ENCODE measurements at regions not wholly inside any gene's neighbourhood (a gene's known extent, or its start where the extent isn't known, plus 50 kb on each side); places are given as distances from the start of the nearest gene placed in this dataset.
"Not testable (repeated sequence)": the region's sequence is repeated elsewhere in the genome, so short reads cannot be mapped to it uniquely, and the experiment has no call there.

DNA sequence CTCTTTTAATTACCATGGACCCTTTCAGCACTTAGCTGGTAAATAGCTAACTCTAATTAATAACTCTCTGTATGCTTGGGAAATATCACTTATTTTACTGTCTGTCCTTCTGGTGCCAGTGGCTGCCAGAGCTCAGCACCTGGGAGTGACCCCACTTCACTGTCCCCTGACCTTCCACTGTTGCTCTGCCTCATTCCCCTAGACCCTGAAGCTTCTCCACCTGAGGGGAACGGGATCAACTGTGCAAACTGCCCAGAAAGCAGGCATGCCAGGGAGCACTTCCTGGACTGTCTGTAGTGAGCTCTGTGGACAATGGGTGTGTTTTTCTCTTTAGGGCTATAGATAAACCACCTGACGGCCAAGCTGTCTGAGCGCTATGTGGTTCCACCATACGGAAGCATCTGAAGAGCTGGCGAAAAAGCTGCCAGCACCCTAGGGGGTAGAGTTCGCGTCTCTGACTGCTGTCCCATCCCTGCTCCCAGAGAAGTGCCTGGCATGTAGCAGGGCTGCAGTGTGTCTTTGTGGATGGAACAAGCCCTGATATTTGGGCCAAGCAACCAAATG is 106.3 kb upstream of the FOXA2 start:
- DNase-seq, result no peak

- DNase-seq, result peak in 54 of 58 donors; percentile 24 to 84 (median 59)
Measured at GRCh38 chr20:22691369-22692118, 107.2 kb upstream of the FOXA2 start.

GRCh38 chr20:22692119-22692475 is 107.7 kb upstream of the FOXA2 start:
- no peak for DNase-seq

DNA sequence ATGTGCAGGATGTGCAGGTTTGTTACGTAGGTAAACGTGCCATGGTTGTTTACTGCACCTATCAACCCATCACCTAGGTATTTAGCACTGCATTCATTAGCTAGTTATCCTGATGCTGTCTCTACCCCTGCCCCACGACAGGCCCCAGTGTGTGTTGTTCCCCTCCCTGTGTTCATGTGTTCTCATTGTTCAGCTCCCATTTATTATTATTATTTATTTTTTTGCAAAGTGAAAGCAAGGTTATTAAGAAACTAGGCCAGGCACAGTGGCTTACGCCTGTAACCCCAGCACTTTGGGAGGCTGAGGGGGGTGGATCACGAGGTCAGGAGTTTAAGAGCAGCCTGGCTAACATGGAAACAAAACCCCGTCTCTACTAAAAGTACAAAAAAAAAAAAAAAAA is 108.2 kb upstream of the FOXA2 start:
- DNase-seq, result not testable (repeated sequence)

- no peak for DNase-seq
Measured at GRCh38 chr20:22696759-22697158, 112.4 kb upstream of the FOXA2 start.

- DNase-seq, result no peak
Measured at GRCh38 chr20:22698259-22698842, 114.0 kb upstream of the FOXA2 start.

- no peak for DNase-seq
Measured at GRCh38 chr20:22699396-22699795, 115.0 kb upstream of the FOXA2 start.

- peak in 11 of 58 donors; percentile 3 to 28 (median 11) for DNase-seq
Measured at GRCh38 chr20:22700367-22700766, 116.0 kb upstream of the FOXA2 start.

- no peak for DNase-seq
Measured at GRCh38 chr20:22701679-22702308, 117.4 kb upstream of the FOXA2 start.

DNA sequence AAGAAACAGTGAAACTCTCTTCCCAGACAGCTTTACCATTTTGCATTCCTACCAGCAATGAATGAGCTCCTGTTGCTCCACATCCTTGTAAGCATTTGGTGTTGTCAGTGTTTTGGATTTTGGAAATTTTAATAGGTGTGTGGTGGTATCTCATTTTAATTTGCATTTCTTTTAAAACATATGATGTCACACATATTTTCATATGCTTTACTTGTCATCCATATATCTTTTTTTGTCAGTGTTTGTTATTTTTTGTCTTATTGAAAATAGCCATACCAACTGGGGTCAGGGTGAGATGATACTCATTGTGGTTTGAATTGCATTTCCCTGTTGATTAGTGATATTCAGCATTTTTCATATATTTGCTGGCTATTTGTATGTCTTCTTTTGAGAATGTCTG is 119.5 kb upstream of the FOXA2 start:
- DNase-seq, result no peak

- DNase-seq, result no peak
Measured at GRCh38 chr20:22711971-22712755, 127.8 kb upstream of the FOXA2 start.

DNA sequence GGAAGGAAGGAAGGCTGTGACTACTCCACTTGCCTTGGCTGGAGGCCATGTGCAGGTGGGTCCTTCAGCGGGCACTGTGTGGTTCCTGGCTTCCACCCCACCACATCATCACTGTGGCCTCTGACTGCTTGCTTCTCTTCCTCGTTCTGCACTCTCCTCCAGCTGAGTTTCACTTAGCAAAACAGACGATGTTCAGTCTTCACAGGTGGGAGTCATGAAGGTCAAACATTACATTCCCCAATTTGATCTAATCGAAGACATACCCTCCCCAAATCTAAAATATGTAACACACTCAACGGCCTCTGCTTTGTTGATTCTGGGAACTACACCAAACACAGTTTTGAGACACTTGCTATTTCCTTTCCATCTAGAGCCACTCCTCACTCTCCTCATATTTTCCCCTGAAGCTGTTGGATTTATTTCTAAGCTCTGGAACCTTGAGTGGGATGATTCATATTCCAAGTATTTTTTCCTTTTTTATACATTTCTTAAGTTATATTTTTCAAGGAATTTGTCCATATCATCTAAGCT is 132.5 kb upstream of the FOXA2 start:
- DNase-seq, result no peak

GRCh38 chr20:22717466-22717865 is 133.1 kb upstream of the FOXA2 start:
- DNase-seq, result no peak

- DNase-seq, result no peak
Measured at GRCh38 chr20:22719167-22719591, 134.8 kb upstream of the FOXA2 start.

GRCh38 chr20:22720206-22720605 is 135.8 kb upstream of the FOXA2 start:
- DNase-seq, result no peak

- DNase-seq, result no peak
Measured at GRCh38 chr20:22722811-22723210, 138.4 kb upstream of the FOXA2 start.

GRCh38 chr20:22723659-22724058 is 139.3 kb upstream of the FOXA2 start:
- DNase-seq, result no peak

DNA sequence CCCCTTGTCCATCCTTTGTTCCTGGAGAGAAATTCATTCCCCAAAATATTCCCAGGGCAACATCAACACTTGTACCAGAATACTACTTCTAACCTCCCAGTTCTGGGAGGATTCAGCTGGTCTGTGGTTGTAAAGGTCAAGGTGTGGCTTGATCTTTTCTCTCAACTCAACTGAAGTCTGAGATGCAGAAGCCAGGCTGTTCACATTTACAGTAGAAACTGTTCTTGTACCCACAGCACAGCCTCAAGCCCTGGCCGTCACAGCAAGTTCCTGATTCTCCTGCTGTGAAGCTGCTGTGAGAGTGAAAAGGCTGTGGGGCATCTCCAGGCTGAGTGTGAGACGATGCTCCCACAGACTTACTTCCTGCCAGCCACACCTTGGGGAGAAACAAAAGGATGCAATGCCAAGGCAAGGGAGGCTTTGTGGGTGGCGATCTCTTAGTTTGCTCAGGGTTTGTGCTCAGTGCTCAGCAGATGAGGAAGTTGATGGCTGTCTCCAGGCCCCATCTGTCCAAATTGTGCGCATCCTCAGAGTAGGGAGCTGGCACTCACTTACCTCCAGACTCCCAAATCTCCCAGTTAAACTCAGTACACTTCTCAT is 143.9 kb upstream of the FOXA2 start:
- DNase-seq, result peak in 4 of 58 donors; percentile 1 to 15 (median 4)

DNA sequence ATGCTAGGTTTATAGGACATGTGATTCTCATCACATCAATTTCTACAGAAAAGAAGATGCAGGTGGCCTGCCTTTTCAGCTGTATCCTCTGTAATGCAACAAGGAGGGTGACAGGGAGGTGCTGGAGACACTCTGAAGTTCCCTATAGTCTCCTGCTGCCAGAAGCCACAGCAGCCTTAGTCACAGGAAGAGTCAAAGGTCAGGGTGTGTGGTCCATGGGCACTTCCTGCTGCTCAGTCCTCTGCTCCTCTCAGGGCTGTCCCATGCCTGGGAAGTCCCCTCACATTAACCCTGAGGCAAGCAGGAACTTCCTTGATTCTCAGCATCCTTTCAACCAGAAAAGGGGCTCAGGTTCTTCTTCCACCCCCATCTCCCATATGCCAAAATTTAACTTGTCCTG is 144.8 kb upstream of the FOXA2 start:
- no peak for DNase-seq

- no peak for DNase-seq
Measured at GRCh38 chr20:22729616-22730236, 145.4 kb upstream of the FOXA2 start.
